Kidney (tissue), 13 donors: ENCODE measurements at regions not wholly inside any gene's neighbourhood (a gene's known extent, or its start where the extent isn't known, plus 50 kb on each side); places are given as distances from the start of the nearest gene placed in this dataset.

ENCODE experiments used
- DNase-seq, 5 donors: peaks; one replicate each; pipeline ENCODE4 v3.0.0-alpha.2; 2013 to 2020
- FAIRE-seq: peaks from 2 replicates; lab custom pipeline; 2012; peaks lifted over from hg19 to GRCh38; lab: Jason Lieb, UNC
- H3K27ac ChIP-seq, 2 donors: one replicate each; pipeline ENCODE4 v1.7.0; 2013; ENCODE audit warnings: low read depth in 2 of 2, low read length in 2 of 2, inconsistent platforms in 1 of 2
- H3K27me3 ChIP-seq: one replicate; pipeline ENCODE4 v1.7.1; 2013; ENCODE audit warnings: low read length, inconsistent platforms; ENCODE audit not compliant: control insufficient read depth, insufficient read depth
- H3K36me3 ChIP-seq, 3 donors: one replicate each; pipeline versions ENCODE4 v1.7.0 to v1.7.1; 2013; ENCODE audit warnings: low read length in 3 of 3, control low read depth in 1 of 3, inconsistent platforms in 1 of 3; ENCODE audit not compliant: insufficient read depth in 3 of 3, control insufficient read depth in 2 of 3
- H3K4me1 ChIP-seq, 3 donors: one replicate each; pipeline versions ENCODE4 v1.7.0 to v1.7.1; 2013; ENCODE audit warnings: low read length in 3 of 3, inconsistent platforms in 1 of 3, low read depth in 1 of 3; ENCODE audit not compliant: control insufficient read depth in 2 of 3, insufficient read depth in 2 of 3
- H3K4me3 ChIP-seq, 3 donors: one replicate each; pipeline versions ENCODE4 v1.7.0 to v1.8.1; 2013; ENCODE audit warnings: low read length in 3 of 3, control low read depth in 1 of 3, inconsistent platforms in 1 of 3
- H3K9ac ChIP-seq, 3 donors: one replicate each; pipeline versions ENCODE4 v1.7.0 to v1.7.1; 2013; ENCODE audit warnings: low read length in 3 of 3, control low read depth in 1 of 3, inconsistent platforms in 1 of 3
- H3K9me3 ChIP-seq, 3 donors: one replicate each; pipeline versions ENCODE4 v1.7.0 to v1.7.1; 2013; ENCODE audit warnings: low read length in 3 of 3, control low read depth in 1 of 3, inconsistent platforms in 1 of 3; ENCODE audit not compliant: control insufficient read depth in 2 of 3, insufficient read depth in 1 of 3
- CTCF ChIP-seq: IDR thresholded peaks from 3 replicates; pipeline ENCODE4 v1.5.1; 2012; ENCODE audit warnings: mild to moderate bottlenecking, moderate library complexity, borderline replicate concordance; ENCODE audit not compliant: insufficient read depth; ENCODE audit errors: extremely low read depth
- intact Hi-C: fragments of 100-400 bp; cut with DNase I; formaldehyde crosslinking; loops from one replicate; pipeline ENCODE4 v1.11.1; 2022
- donor health status: control.
- donor health status: control.
- donor health status: control.
- donor health status: control.
- donor health status: control.
- donor health status: DM: yes; HTN: yes; CAD: no.
- donor health status: Normal renal cell carcinoma (clear cell type).

- no peaks in the 10 kb centered on the region for H3K4me1 ChIP-seq
- no peak overlapping the region for H3K27ac ChIP-seq
- no peaks in the 10 kb centered on the region for H3K36me3 ChIP-seq
- H3K27me3 ChIP-seq = no peaks in the 10 kb centered on the region
- FAIRE-seq (no peak), DNase-seq (no peak)
- no peak for TF ChIP-seq CTCF
- H3K9ac ChIP-seq = no peak overlapping the region
- H3K9me3 ChIP-seq = no peaks in the 10 kb centered on the region
- no peak overlapping the region for H3K4me3 ChIP-seq
- intact Hi-C loops = no loop called here
Measured at GRCh38 chr10:125276133-125276532, 115.8 kb upstream of the CTBP2 start.

- intact Hi-C loops = no loop called here
- no peak for TF ChIP-seq CTCF
- DNase-seq (no peak), FAIRE-seq (no peak)
- no peak overlapping the region for H3K9ac ChIP-seq
- H3K9me3 ChIP-seq = no peaks in the 10 kb centered on the region
- no peak overlapping the region for H3K27ac ChIP-seq
- H3K36me3 ChIP-seq = no peaks in the 10 kb centered on the region
- H3K4me3 ChIP-seq = no peak overlapping the region
- no peaks in the 10 kb centered on the region for H3K27me3 ChIP-seq
- H3K4me1 ChIP-seq = no peaks in the 10 kb centered on the region
Measured at GRCh38 chr10:125274961-125275360, 114.6 kb upstream of the CTBP2 start.

- no peak for TF ChIP-seq CTCF
- Histone ChIP-seq H3K9me3 (no peaks in the 10 kb centered on the region), H3K36me3 (no peaks in the 10 kb centered on the region), H3K9ac (no peak overlapping the region), H3K27ac (no peak overlapping the region), H3K27me3 (no peaks in the 10 kb centered on the region), H3K4me1 (no peaks in the 10 kb centered on the region), H3K4me3 (no peak overlapping the region)
- DNase-seq (no peak), FAIRE-seq (no peak)
- intact Hi-C loops = no loop called here
Measured at GRCh38 chr10:125273023-125273422, 112.7 kb upstream of the CTBP2 start.

- DNase-seq (no peak), FAIRE-seq (no peak)
- TF ChIP-seq CTCF = no peak
- Histone ChIP-seq H3K4me1 (no peaks in the 10 kb centered on the region), H3K9ac (no peak overlapping the region), H3K27ac (no peak overlapping the region), H3K27me3 (no peaks in the 10 kb centered on the region), H3K36me3 (no peaks in the 10 kb centered on the region), H3K4me3 (no peak overlapping the region), H3K9me3 (no peaks in the 10 kb centered on the region)
- intact Hi-C loops = no loop called here
Measured at GRCh38 chr10:125269716-125270115, 109.4 kb upstream of the CTBP2 start.
